Adrenal gland (tissue), 9 donors: ENCODE measurements at regions not wholly inside any gene's neighbourhood (a gene's known extent, or its start where the extent isn't known, plus 50 kb on each side); places are given as distances from the start of the nearest gene placed in this dataset.

Source experiments
- DNase-seq, 7 donors: peaks; one replicate each; pipeline ENCODE4 v3.0.0-alpha.2; 2019 to 2020
- H3K27ac ChIP-seq, 5 donors: fragments of 200-600 bp; sonication (generic) in 4 of 5; 1 replicate in 3 of 5; 2 replicates in 2 of 5; pipeline versions ENCODE4 v1.5.1 to v1.8.0; 2016 to 2020; ENCODE audit warnings: mild to moderate bottlenecking in 1 of 5
- H3K27me3 ChIP-seq: fragments of 200-600 bp; 2 replicates; pipeline ENCODE4 v1.8.0; 2021
- H3K36me3 ChIP-seq, 2 donors: fragments of 200-600 bp; replicated peaks in 1 of 2; 1 replicate in 1 of 2; 2 replicates in 1 of 2; pipeline versions ENCODE4 v1.5.1 to v1.8.0; 2018 to 2022
- H3K4me1 ChIP-seq, 2 donors: fragments of 200-600 bp; replicated peaks in 1 of 2; 1 replicate in 1 of 2; 2 replicates in 1 of 2; pipeline versions ENCODE4 v1.5.1 to v1.8.0; 2018 to 2021
- H3K4me3 ChIP-seq, 4 donors: fragments of 200-600 bp; sonication (generic) in 3 of 4; one replicate each; pipeline ENCODE4 v1.5.1; 2016 to 2018
- H3K9me3 ChIP-seq, 3 donors: fragments of 200-600 bp; sonication (generic) in 1 of 3; replicated peaks in 1 of 3; 1 replicate in 2 of 3; 2 replicates in 1 of 3; pipeline versions ENCODE4 v1.5.1 to v1.8.0; 2016 to 2021
- POLR2A ChIP-seq, 2 donors: fragments of 450-650 bp; IDR thresholded peaks; one replicate each; pipeline ENCODE4 v1.6.1; 2017; ENCODE audit warnings: antibody characterized with exemption in 2 of 2, mild to moderate bottlenecking in 2 of 2, moderate library complexity in 1 of 2
- WGBS, 4 donors: extraction: QIAGEN DNeasy Blood & Tissue Kit in 2 of 4; methylation state at CpG; one replicate each; pipeline versions ENCODE4 v1.1.5 to v1.1.7; 2013 to 2017; 5-methylcytosine and 5-hydroxymethylcytosine counted together
- intact Hi-C, 2 donors: fragments of 100-400 bp; cut with DNase I; formaldehyde crosslinking; loops; one replicate each; pipeline versions ENCODE4 v1.14.1 to v1.15.0; 2022 to 2023
- TF ChIP-seq, protein P1 (sequence below), 6 experiments: fragments of 450-650 bp in 4 of 6; fragments of 200-600 bp in 2 of 6; sonication (generic) in 1 of 6; IDR thresholded peaks; 1 replicate in 5 of 6; 2 replicates in 1 of 6; pipeline versions ENCODE4 v1.5.1 to v1.8.0; 2016 to 2021; ENCODE audit warnings: antibody characterized with exemption in 6 of 6, mild to moderate bottlenecking in 2 of 6, moderate library complexity in 1 of 6
- donor health status: healthy with polysubstance abuse.
- donor health status: Bipolar disorder and iron deficiency.
- donor health status: DM: yes; HTN: yes; CAD: no.
- donor health status: DM: no; HTN: no; CAD: no.
- donor health status: DM: no; HTN: no; CAD: no.

DNA sequence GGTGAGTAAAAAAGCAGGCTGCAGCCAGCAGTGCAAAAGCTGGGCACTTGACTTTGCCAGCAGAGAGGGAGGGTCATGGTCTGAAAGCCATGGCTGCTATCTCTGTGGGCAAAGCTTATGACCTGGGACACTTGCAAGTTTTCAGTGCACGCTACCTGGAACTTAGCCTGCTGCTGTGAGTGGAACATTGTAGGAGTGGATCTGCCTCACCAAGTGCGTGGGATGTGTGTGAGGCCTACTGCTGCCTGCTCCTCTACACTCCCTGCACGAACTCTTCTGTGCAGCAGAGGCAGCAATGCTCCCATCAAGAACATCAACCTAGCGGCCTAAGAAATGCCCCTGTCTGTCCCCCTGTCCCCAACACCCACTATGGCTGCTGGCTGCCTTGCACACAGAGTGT is 344.1 kb upstream of the REG3G start:
- no peaks in the 10 kb centered on the region for H3K36me3 ChIP-seq
- no peaks in the 10 kb centered on the region for H3K9me3 ChIP-seq
- H3K27ac ChIP-seq: no peak overlapping the region
- no peaks in the 10 kb centered on the region for H3K27me3 ChIP-seq
- intact Hi-C loops: no loop called here
- 83 to 88% (median 85%) methylated on average over 2 to 4 of the region's 4 CpGs for WGBS, 4 donors
- DNase-seq: no peak
- H3K4me1 ChIP-seq: no peaks in the 10 kb centered on the region
- TF ChIP-seq POLR2A (IDR thresholded peaks at IDR 0.05): no peak
- TF ChIP-seq, protein P1, sequence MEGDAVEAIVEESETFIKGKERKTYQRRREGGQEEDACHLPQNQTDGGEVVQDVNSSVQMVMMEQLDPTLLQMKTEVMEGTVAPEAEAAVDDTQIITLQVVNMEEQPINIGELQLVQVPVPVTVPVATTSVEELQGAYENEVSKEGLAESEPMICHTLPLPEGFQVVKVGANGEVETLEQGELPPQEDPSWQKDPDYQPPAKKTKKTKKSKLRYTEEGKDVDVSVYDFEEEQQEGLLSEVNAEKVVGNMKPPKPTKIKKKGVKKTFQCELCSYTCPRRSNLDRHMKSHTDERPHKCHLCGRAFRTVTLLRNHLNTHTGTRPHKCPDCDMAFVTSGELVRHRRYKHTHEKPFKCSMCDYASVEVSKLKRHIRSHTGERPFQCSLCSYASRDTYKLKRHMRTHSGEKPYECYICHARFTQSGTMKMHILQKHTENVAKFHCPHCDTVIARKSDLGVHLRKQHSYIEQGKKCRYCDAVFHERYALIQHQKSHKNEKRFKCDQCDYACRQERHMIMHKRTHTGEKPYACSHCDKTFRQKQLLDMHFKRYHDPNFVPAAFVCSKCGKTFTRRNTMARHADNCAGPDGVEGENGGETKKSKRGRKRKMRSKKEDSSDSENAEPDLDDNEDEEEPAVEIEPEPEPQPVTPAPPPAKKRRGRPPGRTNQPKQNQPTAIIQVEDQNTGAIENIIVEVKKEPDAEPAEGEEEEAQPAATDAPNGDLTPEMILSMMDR (IDR thresholded peaks at IDR 0.05): no peak
- no peak overlapping the region for H3K4me3 ChIP-seq

DNA sequence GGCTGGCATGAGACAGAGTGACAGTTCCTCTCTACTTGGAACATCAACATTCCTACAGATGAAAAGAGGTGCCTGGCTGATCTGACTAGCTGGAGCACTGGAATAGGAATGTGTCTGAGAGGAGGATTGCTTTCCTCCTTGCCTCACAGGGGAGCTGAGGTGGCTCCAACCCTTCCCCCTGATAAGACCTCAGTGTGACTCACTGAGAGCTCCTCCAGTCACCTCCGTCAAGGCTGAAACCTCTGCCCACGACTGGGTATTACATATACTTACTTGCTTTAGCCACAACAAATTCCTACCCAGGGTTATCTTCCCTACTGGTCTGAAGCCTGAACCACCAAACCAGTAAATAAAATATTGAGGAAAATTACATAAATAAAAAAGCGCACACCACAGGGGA is 342.7 kb upstream of the REG3G start:
- no peak for TF ChIP-seq POLR2A (IDR thresholded peaks at IDR 0.05)
- TF ChIP-seq, protein P1 (IDR thresholded peaks at IDR 0.05): no peak
- 46 to 77% (median 69%) methylated on average over 2 to 3 of the region's 3 CpGs for WGBS, 4 donors
- Histone ChIP-seq H3K36me3 (no peaks in the 10 kb centered on the region), H3K4me1 (no peaks in the 10 kb centered on the region), H3K9me3 (no peaks in the 10 kb centered on the region), H3K4me3 (no peak overlapping the region), H3K27me3 (no peaks in the 10 kb centered on the region), H3K27ac (no peak overlapping the region)
- DNase-seq: no peak
- intact Hi-C loops: no loop called here

DNA sequence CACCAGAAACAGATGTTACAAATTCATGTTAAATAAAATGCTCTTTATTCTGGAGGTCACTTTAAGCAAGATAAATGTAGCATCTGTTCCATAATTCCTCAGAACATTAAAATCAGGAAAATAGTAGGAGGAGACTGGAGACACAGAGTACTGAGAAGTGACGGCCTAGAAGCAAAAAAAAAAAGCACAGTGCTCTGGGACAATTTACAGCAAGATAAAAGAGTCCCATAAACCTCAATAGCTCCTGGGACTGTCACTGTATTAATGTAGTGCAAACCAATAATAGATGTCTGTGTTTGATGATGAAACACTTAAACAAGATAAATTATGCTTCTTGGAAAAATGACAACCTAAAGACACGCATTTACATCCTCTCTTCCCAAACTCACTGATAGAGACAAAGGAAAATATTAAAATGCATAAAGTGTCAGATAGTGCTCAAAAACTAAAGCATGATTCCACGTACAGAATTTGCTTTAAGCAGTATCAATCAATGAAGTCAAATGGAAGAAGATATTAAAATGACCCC is 338.8 kb upstream of the REG3G start:
- WGBS, 4 donors: 54 to 60% (median 56%) methylated on average over 3 of the region's 3 CpGs
- Histone ChIP-seq H3K36me3 (no peaks in the 10 kb centered on the region), H3K27me3 (no peaks in the 10 kb centered on the region), H3K4me3 (no peak overlapping the region), H3K27ac (no peak overlapping the region), H3K9me3 (peaks cover 0 to 5% (median 0%) of the 10 kb centered on the region in 3 donors), H3K4me1 (no peaks in the 10 kb centered on the region)
- TF ChIP-seq POLR2A (IDR thresholded peaks at IDR 0.05): no peak
- TF ChIP-seq, protein P1 (IDR thresholded peaks at IDR 0.05): no peak
- DNase-seq: no peak
- intact Hi-C loops: no loop called here

DNA sequence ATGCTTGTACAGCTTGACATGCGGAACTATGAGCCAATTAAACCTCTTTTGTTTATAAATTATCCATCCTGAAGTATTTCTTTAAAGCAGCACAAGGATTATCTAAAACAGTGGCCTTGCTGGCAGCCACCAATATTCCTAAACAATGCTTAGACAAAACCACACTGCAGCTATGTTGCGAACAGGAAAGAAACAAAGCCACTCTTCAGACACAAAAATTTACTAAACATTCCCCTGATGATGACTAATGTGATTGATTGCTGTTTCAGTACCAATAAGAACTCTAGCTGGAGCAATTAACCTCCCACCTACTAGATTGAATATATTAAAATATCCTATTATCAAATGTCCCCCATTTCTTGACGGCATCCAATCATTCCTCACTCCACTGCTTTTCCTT is 325.8 kb upstream of the REG3G start:
- TF ChIP-seq, protein P1 (IDR thresholded peaks at IDR 0.05): no peak
- TF ChIP-seq POLR2A (IDR thresholded peaks at IDR 0.05): no peak
- Histone ChIP-seq H3K4me3 (no peak overlapping the region), H3K9me3 (peaks cover 0 to 3% (median 0%) of the 10 kb centered on the region in 3 donors), H3K27ac (no peak overlapping the region), H3K4me1 (no peaks in the 10 kb centered on the region), H3K36me3 (no peaks in the 10 kb centered on the region), H3K27me3 (no peaks in the 10 kb centered on the region)
- WGBS, 4 donors: 78 to 83% (median 79%) methylated on average over 3 of the region's 3 CpGs
- DNase-seq: no peak
- intact Hi-C loops: no loop called here
